IPS DF 6.9 (cell line): ENCODE measurements at regions not wholly inside any gene's neighbourhood (a gene's known extent, or its start where the extent isn't known, plus 50 kb on each side); places are given as distances from the start of the nearest gene placed in this dataset.

ENCODE experiments used
- DNase-seq: peaks from one replicate; pipeline ENCODE4 v3.0.0-alpha.2; 2013; ENCODE audit warnings: low read depth, low spot score
- H3K27ac ChIP-seq: one replicate; pipeline ENCODE4 v1.5.1; 2013; ENCODE audit warnings: low read length, control low read depth
- H3K27me3 ChIP-seq: 2 replicates; pipeline ENCODE4 v1.6.1; 2013; ENCODE audit warnings: mild to moderate bottlenecking, low read length; ENCODE audit not compliant: control insufficient read depth, insufficient read depth
- H3K36me3 ChIP-seq: 2 replicates; pipeline ENCODE4 v1.6.1; 2013; ENCODE audit warnings: low read length; ENCODE audit not compliant: control insufficient read depth, insufficient read depth
- H3K4me1 ChIP-seq: 2 replicates; pipeline ENCODE4 v1.6.1; 2013; ENCODE audit warnings: low read length; ENCODE audit not compliant: control insufficient read depth, insufficient read depth
- H3K4me3 ChIP-seq: 2 replicates; pipeline ENCODE4 v1.5.1; 2013; ENCODE audit warnings: mild to moderate bottlenecking, low read length
- H3K9me3 ChIP-seq: 2 replicates; pipeline ENCODE4 v1.6.1; 2013; ENCODE audit warnings: low read length, inconsistent platforms; ENCODE audit not compliant: control insufficient read depth, insufficient read depth
- WGBS: extraction: QIAGEN DNeasy Blood & Tissue Kit; methylation state at CpG from one replicate; pipeline ENCODE4 v1.1.7; 2013; ENCODE audit warnings: mixed read lengths, missing lambda C conversion rate; ENCODE audit not compliant: insufficient read length, insufficient coverage; 5-methylcytosine and 5-hydroxymethylcytosine counted together

- H3K27ac ChIP-seq, result no peak overlapping the region
- no peak overlapping the region for H3K4me3 ChIP-seq
- no peak for DNase-seq
- H3K36me3 ChIP-seq, result no peaks in the 10 kb centered on the region
- WGBS, result no CpG with 5 or more reads among the region's 3 CpGs
- H3K9me3 ChIP-seq, result no peaks in the 10 kb centered on the region
- H3K27me3 ChIP-seq, result no peaks in the 10 kb centered on the region
- no peaks in the 10 kb centered on the region for H3K4me1 ChIP-seq
Observed at GRCh38 chr13:76198568-76199163, 562.5 kb downstream of the LMO7 start.

- H3K27ac ChIP-seq, result no peak overlapping the region
- DNase-seq, result no peak
- no peaks in the 10 kb centered on the region for H3K36me3 ChIP-seq
- H3K9me3 ChIP-seq, result no peaks in the 10 kb centered on the region
- H3K27me3 ChIP-seq, result no peaks in the 10 kb centered on the region
- no peak overlapping the region for H3K4me3 ChIP-seq
- no CpG with 5 or more reads among the region's 48 CpGs for WGBS
- H3K4me1 ChIP-seq, result no peaks in the 10 kb centered on the region
Observed at GRCh38 chr13:76189882-76190519, 553.9 kb downstream of the LMO7 start.

- H3K27me3 ChIP-seq, result no peaks in the 10 kb centered on the region
- H3K36me3 ChIP-seq, result no peaks in the 10 kb centered on the region
- no peak for DNase-seq
- H3K4me3 ChIP-seq, result no peak overlapping the region
- no CpG with 5 or more reads among the region's 5 CpGs for WGBS
- no peak overlapping the region for H3K27ac ChIP-seq
- H3K4me1 ChIP-seq, result no peaks in the 10 kb centered on the region
- H3K9me3 ChIP-seq, result no peaks in the 10 kb centered on the region
Observed at GRCh38 chr13:76175961-76176725, 540.0 kb downstream of the LMO7 start.

GRCh38 chr13:76168661-76169060 lies 532.5 kb downstream of the LMO7 start:
- Histone ChIP-seq H3K4me3 (no peak overlapping the region), H3K36me3 (no peaks in the 10 kb centered on the region), H3K27me3 (no peaks in the 10 kb centered on the region), H3K9me3 (no peaks in the 10 kb centered on the region), H3K4me1 (no peaks in the 10 kb centered on the region), H3K27ac (no peak overlapping the region)
- WGBS, result no CpG with 5 or more reads among the region's 3 CpGs
- DNase-seq, result no peak

- Histone ChIP-seq H3K9me3 (no peaks in the 10 kb centered on the region), H3K27me3 (no peaks in the 10 kb centered on the region), H3K4me1 (no peaks in the 10 kb centered on the region), H3K27ac (no peak overlapping the region), H3K36me3 (no peaks in the 10 kb centered on the region), H3K4me3 (no peak overlapping the region)
- DNase-seq, result no peak
- WGBS, result no CpG with 5 or more reads among the region's 3 CpGs
Observed at GRCh38 chr13:76164290-76164689, 528.2 kb downstream of the LMO7 start.

GRCh38 chr13:76163761-76164160 lies 527.6 kb downstream of the LMO7 start:
- no peaks in the 10 kb centered on the region for H3K4me1 ChIP-seq
- no peak overlapping the region for H3K27ac ChIP-seq
- H3K9me3 ChIP-seq, result no peaks in the 10 kb centered on the region
- no peaks in the 10 kb centered on the region for H3K27me3 ChIP-seq
- WGBS, result no CpG with 5 or more reads among the region's 2 CpGs
- H3K4me3 ChIP-seq, result no peak overlapping the region
- no peaks in the 10 kb centered on the region for H3K36me3 ChIP-seq
- DNase-seq, result no peak

GRCh38 chr13:76160961-76161925 lies 525.1 kb downstream of the LMO7 start:
- H3K4me3 ChIP-seq, result no peak overlapping the region
- WGBS, result no CpG with 5 or more reads among the region's 2 CpGs
- no peaks in the 10 kb centered on the region for H3K9me3 ChIP-seq
- no peaks in the 10 kb centered on the region for H3K27me3 ChIP-seq
- no peaks in the 10 kb centered on the region for H3K36me3 ChIP-seq
- DNase-seq, result no peak
- no peak overlapping the region for H3K27ac ChIP-seq
- H3K4me1 ChIP-seq, result no peaks in the 10 kb centered on the region

- H3K4me3 ChIP-seq, result no peak overlapping the region
- H3K9me3 ChIP-seq, result no peaks in the 10 kb centered on the region
- no peak overlapping the region for H3K27ac ChIP-seq
- DNase-seq, result no peak
- H3K4me1 ChIP-seq, result no peaks in the 10 kb centered on the region
- no peaks in the 10 kb centered on the region for H3K36me3 ChIP-seq
- no CpG with 5 or more reads among the region's 4 CpGs for WGBS
- no peaks in the 10 kb centered on the region for H3K27me3 ChIP-seq
Observed at GRCh38 chr13:76160506-76160905, 524.4 kb downstream of the LMO7 start.

GRCh38 chr13:76157926-76158325 lies 521.8 kb downstream of the LMO7 start:
- H3K4me3 ChIP-seq, result no peak overlapping the region
- no peaks in the 10 kb centered on the region for H3K36me3 ChIP-seq
- no peaks in the 10 kb centered on the region for H3K9me3 ChIP-seq
- no peak for DNase-seq
- no peak overlapping the region for H3K27ac ChIP-seq
- H3K4me1 ChIP-seq, result no peaks in the 10 kb centered on the region
- no peaks in the 10 kb centered on the region for H3K27me3 ChIP-seq

- H3K27me3 ChIP-seq, result no peaks in the 10 kb centered on the region
- no peak overlapping the region for H3K4me3 ChIP-seq
- H3K4me1 ChIP-seq, result no peaks in the 10 kb centered on the region
- no peak for DNase-seq
- H3K27ac ChIP-seq, result no peak overlapping the region
- no peaks in the 10 kb centered on the region for H3K36me3 ChIP-seq
- no peaks in the 10 kb centered on the region for H3K9me3 ChIP-seq
Observed at GRCh38 chr13:76153239-76153638, 517.1 kb downstream of the LMO7 start.
